Jurkat, Clone E6-1 (cell line): ENCODE measurements at regions not wholly inside any gene's neighbourhood (a gene's known extent, or its start where the extent isn't known, plus 50 kb on each side); places are given as distances from the start of the nearest gene placed in this dataset.

Source experiments
- DNase-seq: peaks from one replicate; pipeline ENCODE4 v3.0.0-alpha.2; 2011; ENCODE audit warnings: low read depth, low spot score
- H3K4me3 ChIP-seq: 2 replicates; pipeline ENCODE4 v1.5.1; 2011; ENCODE audit warnings: mild to moderate bottlenecking, low read length, control low read depth, moderate library complexity

DNA sequence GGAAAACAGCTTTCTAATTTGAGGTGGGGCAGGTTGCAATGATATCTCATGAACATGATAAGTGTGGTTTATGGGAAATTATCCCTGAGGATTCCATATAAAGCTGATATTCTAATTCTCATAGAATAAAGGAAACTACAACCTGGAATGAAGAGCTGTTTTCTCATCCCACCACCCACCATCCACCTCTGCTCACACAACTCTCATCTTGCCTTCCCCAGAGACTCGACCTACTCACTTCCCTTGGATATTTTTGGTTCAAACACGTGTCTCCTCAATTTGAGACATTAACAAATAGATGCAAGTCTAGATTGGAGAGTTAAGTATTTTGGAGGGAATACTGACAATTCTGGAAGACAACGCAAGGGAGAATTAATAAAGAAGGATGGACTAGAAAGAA lies 490.9 kb downstream of the TMEM182 start:
- H3K4me3 ChIP-seq, result no peak overlapping the region
- no peak for DNase-seq

DNA sequence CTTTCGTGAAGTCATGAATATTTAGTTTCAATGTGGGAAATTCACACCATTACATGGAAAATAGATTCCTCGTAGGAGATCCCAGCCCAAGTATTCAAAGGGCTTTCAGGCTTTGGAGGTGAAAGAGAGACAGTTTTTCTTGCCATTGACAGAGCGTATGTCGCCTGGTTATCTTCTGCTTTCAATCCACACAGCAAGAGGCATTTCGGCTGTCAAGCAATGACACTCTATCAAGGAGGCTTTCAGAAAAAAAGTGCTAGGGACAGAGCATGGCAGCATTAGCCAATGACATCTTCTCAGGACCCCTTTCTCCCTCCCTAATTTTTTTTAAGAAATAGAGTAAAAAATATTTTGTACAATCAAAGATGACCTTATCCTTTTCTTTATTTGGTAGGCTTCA lies 492.8 kb downstream of the TMEM182 start:
- H3K4me3 ChIP-seq, result no peak overlapping the region
- DNase-seq, result no peak

DNA sequence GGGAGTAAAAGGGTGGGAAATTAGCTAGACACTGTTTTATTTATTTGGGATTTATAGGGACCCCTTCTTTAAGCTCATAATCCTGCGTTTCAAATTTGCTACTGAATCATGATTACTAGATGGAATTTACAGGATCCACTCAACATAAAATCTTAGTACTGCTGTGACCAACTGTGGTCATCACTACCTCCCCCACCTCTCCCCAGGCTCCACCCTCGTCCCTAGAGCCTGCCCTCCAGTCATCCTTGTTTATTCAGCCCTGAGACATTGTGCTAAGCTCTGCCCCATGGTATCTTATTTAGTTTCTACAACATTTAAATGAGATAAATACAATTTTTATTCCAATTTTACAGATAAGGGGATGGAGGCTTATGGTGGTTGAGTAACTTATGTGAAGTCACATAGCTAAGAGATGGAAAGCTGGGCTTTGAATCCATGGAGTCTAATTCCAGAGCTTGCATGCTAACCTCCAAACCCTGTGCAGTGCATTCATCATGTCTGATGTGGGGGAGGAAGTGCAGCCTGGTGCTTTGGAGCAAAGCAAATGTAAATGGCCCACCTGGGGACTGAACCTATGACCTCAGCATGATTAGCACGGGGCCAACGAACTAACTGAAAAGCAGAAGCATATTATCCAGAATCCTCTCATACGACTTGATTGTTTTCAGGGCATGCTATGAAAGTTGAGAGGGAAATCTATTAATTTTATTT lies 502.4 kb downstream of the TMEM182 start:
- H3K4me3 ChIP-seq, result no peak overlapping the region
- no peak for DNase-seq

DNA sequence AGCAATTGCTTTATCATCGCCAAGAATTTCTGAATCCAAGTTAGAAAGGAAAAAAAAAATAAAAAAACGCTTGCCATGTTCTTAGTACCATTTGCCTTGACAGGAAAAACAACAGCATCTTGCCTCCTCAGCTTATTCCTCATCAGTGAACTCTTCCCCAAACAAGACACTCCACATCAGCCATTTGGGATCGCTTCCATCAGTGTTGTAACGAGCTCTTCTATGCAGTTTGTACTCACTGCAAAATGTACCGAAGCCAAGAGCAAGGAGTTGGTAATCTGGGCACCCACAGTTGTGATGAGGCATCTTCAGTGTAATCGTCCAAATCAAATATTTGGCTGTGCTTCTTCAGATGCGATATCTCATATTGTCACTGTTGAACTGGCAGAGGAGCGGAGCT lies 503.7 kb downstream of the TMEM182 start:
- no peak for DNase-seq
- H3K4me3 ChIP-seq, result no peak overlapping the region

DNA sequence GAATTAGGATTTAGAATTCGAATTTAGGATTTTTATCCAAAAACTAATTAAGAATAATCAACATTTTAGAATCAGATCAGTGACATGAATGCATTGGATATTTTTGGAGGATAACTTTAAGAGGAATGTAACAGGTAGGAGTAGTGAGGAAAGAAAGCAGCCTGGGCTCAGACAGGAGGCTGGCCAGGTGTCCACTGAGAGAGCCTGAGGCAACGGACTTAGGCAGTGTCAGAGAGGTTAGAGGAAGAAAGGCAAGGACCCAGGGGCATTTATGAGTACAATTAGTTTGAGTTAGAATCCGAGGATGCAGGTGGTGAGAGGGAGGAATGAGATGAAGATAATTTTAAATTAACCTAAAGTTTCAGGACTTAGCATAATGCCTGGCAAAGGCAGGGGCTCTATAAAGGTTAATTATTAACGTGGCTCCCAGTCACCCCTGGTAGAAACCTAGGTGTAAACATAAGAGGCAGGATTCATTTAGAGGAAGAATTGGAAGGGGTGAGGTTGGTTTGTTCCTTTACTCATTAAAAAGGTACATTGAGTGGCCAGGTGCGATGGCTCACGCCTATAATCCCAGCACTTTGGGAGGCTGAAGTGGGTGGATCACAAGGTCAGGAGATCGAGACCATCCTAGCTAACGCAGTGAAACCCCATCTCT lies 507.1 kb downstream of the TMEM182 start:
- no peak overlapping the region for H3K4me3 ChIP-seq
- DNase-seq, result no peak

DNA sequence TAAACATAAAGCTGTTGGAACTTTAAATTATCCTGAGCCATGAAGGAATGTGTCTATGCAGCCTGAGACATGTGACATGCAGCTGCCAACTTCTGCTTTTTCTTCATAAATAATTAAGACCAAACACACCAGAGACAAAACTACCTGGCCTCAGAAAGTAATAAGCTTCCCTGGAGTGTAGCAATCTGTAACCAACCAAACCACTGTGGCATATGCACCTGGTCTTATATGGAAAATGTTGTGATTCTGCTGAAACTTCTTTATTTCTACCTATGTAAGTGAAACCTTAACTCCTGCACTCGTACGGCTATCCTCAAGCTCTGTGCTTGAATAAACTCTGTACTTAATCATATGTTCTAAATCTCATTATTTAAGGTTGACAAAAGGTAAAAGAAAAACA lies 515.0 kb downstream of the TMEM182 start:
- no peak overlapping the region for H3K4me3 ChIP-seq
- no peak for DNase-seq

DNA sequence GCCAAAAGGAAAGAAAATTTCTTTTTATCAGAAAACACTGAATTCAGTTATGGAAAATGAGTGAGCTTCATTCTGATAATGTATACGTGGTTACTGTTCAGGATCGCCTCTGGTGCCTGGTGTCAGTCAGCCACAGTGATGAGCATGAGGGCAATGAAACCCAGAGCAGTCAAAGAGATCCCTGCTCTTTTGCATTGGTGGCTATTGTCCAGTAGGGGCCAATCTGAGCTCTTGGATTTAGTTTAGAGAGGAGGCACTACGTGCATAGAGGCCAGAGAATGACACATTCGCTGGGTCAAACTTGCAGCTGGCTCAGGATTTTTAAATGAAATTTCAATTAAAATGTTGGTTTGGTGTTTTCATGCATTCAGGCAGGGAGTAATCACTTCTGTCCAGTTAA lies 522.9 kb downstream of the TMEM182 start:
- no peak overlapping the region for H3K4me3 ChIP-seq
- DNase-seq, result no peak

DNA sequence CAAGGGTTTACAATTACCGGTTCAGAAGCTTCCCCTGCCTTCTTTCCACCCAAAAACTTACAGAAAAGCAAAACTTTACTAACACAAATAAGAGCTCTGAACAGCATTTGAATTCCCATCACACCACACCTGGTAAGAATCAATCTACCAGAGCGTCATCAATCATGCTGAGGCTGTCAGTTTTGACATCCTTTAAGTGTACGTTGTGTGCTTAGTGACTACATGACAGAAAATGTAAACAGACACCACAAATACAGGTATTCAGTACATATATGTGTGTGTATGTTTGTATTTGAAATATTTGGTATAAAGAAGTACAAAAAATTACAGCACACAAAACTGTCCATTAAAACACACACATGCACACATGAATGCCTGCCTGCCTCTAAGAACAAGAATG lies 523.5 kb downstream of the TMEM182 start:
- DNase-seq, result no peak

DNA sequence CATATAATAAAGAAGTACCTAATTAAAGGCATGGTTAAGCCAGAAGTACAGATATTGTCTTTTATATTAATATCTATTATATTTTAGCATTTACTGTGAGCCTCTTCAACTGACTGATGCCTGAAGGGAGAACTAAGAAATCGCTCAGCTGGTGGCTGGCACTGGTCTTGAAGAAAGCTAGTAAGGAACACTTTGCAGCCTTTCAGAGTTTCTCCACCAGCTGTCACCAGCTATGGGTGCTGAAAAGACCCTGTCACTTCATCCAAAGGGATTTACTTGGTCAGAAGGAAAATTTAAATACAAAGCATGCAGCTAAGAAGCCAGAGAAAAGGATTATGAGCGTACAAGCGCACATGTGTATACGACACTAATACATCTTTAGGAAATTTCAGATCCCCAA lies 525.9 kb downstream of the TMEM182 start:
- no peak for DNase-seq
- H3K4me3 ChIP-seq, result no peak overlapping the region

More for the DNA sequence above, 523.5 kb downstream of the TMEM182 start:
- no peak overlapping the region for H3K4me3 ChIP-seq

DNA sequence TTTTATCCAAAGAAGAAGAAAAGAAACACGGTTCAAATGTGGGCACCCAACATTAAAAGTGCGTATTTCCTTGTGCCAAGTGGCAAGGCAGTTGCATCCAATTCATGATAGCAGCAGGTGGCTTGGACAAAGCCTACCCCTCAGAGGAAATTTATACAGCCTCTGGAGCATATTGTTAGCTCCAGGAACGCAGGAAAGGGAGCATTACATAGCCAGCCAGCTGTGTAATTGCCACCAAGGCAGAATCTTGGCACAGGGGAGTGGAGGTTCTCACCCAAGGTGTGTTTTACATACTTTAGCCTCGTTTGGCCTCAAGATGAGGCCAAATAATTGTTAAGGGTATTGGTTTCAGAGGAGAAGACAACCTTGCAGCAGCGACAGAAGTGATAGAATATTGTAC lies 526.9 kb downstream of the TMEM182 start:
- no peak overlapping the region for H3K4me3 ChIP-seq
- DNase-seq, result no peak

DNA sequence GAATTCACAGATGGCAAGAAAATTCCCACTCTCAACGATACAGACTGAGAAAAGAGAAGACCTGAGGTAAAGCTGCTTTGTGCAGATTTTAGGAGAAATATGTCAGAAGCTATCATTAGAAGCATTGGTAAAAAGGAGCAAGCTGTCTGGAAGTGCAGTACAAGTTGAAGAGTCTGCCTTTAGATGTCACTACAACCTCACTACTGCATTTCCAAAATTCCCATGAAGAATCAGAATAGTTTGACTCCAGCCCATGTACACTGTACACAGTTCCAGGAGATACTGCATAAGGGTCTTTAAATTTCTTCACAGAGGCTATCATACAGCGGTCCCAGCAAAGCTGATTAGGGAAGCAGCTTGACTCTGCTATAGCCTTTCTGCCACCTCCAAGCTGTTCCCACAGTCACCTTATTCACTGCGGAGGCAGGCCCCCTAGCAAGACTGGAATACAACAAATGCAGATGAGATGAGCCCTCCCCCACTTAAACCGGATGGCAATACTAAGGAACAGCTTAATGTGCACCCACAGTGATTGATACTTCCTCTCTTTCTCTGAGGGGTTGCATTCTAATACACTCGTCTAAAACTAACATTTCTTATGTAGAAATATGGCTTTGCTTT lies 527.4 kb downstream of the TMEM182 start:
- DNase-seq, result no peak
- no peak overlapping the region for H3K4me3 ChIP-seq

DNA sequence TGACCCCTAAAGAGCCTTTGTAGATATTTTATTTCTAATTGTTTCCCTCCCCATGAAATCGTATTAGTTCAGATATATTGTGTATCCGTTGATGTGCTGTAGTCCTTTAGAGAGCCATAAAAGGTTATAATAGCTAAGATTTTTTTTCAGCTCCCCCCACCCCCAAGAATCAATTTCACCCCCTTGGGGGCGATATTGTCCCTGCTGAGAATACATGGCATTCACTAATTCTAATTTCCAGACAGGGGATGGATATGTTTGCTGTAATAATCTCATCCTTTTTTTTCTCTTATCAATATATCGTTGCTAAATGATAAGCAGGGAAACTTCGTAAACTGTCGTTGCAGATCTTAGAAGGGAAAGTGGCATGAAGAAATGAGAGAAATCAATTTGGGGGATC lies 530.7 kb downstream of the TMEM182 start:
- no peak overlapping the region for H3K4me3 ChIP-seq
- DNase-seq, result no peak

DNA sequence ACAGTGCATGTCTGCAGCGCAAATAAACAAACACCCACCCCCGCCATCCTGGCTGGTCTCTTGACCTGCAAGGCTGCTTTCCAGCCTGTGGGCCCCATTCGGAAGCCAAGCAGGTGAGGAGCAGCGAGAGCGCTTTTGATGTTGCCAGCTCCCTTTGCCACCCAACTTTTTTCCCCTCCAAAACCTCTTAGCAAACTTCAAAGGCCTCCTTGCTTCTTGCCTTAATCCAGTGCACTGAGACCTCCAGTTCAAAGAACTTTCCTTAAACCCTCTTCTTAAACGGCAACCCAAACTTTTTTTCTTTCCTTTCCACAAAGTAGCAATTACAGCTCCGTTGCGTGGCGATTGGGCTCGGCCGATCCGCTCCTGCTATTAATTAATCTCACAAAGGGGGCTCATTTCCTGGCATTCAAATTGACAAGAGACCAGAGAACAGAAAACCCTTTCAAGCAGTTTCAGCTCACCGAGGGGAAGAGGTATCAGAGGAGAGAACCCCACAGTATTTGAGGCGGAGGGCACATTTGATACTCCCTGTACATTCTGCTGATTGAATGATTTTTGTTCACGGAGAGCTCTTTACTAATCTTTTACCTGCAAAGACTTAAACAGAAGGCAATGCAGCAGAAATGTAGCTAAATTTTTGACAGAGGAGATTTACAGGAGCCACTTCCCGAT lies 531.4 kb downstream of the TMEM182 start:
- DNase-seq, result no peak
- no peak overlapping the region for H3K4me3 ChIP-seq

DNA sequence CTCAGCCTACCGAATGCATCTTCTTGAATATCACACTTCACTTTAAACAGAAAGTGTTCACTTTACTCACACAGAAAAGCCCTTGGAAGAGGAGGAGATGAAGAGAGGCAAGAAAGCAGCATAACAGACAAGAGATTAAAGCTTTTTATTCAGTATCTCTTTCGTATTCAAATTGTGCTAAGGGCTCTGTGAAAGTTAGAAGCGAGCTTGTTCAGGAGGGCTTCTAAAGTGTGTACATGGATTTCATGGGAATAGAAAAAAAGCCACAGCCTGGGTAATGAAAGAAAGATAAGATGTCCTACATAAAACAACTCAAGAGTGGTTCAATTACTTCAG lies 531.9 kb downstream of the TMEM182 start:
- no peak overlapping the region for H3K4me3 ChIP-seq
- DNase-seq, result no peak

DNA sequence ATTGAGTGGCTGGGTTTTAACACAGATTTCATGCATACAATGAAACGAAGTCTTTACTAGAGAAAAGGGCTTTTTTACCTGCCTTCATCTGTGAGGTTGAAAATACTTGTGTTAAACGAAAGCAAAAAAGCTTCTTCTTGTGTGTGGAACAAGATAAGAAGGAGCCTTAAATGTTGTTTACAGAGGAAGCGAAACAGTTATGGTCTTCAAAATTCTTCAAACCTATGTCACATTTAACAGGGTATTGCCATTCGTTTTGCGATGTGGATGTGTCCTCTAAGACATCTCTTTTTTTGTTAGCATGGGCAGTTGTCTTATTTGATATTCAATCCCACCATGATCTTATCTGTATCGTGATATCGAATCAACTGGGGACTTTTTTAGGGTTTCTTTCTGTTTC lies 532.6 kb downstream of the TMEM182 start:
- no peak for DNase-seq

DNA sequence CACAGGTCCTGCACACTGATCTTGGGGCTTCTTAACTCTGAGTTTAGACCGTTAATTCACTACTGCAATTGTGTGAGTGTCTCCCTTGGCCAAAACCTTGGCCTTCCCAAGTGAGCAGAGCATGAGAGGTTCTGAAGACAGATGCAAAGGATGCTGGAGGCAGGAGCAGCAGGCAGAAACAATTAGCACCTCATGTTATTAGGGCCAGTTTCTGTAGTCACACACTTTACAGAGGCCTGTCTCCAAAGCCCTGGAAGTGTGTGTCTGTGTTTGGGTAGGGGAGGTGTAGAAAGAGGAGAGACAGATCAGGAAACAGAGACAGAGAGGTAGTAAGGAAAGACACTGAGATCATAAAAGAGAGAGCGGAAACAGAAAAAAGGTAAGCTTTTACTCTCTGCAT lies 533.8 kb downstream of the TMEM182 start:
- H3K4me3 ChIP-seq, result no peak overlapping the region
- no peak for DNase-seq

More for the DNA sequence above, 532.6 kb downstream of the TMEM182 start:
- no peak overlapping the region for H3K4me3 ChIP-seq

DNA sequence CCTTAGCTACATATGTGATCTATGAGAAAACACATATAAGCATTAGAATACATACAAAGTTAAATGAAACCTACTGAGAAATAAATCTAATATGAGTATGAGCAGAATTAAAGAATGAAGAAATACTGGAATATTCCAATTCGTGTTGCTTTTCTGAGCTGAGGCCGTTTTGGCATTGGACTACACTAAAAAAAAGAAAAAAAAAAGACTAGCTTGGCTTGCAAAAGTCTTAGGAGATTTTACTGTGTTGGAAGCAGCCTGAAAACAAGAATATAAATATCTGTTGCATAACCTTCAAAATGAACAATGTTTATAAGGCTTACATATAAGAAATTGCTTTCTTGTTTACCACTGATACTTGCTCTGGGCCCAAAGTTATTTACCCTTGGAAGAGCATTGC lies 562.8 kb downstream of the TMEM182 start:
- DNase-seq, result no peak
- no peak overlapping the region for H3K4me3 ChIP-seq

DNA sequence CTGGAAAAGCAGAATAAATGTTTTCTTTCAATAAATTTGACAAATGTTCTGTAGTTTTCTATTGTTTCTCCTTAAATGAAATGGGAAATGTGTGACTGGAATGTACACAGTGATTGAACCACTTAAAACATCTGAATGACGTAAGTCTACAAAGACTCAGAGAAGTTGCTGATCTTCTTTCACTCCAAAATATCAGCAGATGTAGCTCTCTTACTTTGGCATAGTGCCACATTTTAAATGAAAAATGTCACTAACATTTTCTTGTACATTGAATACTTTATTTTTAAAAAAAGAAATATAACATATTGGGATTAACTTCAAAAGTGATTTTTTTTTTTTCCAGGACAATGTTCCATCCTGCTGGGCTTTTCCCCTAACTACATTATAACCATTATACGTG lies 565.6 kb downstream of the TMEM182 start:
- H3K4me3 ChIP-seq, result no peak overlapping the region
- DNase-seq, result no peak

DNA sequence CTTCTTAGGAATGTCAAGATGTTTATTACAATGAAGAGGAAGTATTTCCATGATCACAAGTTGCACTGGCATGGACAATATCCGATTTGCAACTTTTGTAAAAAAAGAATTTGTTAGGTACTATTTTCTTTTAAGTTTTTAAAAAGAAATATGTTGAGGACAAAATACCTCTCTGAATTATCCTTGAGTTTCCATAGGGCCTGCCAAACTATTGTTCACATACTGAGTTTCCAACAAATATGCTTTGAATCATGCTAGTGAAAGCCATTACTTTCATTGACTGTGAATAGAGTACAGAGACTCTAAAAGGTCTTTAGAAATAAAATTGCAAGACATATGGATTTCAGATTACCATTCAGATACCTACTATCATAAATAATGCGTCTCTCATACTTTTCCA lies 566.1 kb downstream of the TMEM182 start:
- DNase-seq, result no peak
- no peak overlapping the region for H3K4me3 ChIP-seq

DNA sequence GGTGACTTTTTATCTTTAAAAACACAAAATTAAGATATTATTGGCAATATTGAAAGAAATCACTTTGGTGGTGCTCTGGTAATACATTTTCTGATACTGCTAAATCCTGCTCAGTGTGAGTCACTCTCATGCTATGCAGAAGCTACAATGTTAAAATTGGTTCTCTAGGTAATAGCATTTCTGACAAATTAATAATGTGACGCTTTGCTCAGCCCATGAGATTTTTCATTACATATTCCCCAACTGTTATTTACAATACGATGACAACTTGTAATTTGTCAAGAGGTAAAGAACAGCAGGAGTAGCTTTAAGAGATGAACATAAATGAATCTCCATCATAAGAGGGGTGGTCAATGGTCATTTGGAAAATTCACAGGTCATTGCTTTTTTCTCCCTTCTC lies 573.6 kb downstream of the TMEM182 start:
- H3K4me3 ChIP-seq, result no peak overlapping the region
- no peak for DNase-seq
